ENCODE measurements at regions not wholly inside any gene's neighbourhood (a gene's known extent, or its start where the extent isn't known, plus 50 kb on each side); places are given as distances from the start of the nearest gene placed in this dataset.

- no peak overlapping the region for H3K4me2 ChIP-seq (ENCODE audit: low read depth, low read length, poor library complexity, severe bottlenecking)
- no peaks in the 10 kb centered on the region for H3K27me3 ChIP-seq (ENCODE audit: low read length)
- no peak overlapping the region for H3K9ac ChIP-seq (ENCODE audit: low read length)
- no peaks in the 10 kb centered on the region for H3K9me3 ChIP-seq (ENCODE audit: insufficient read depth, low read length)
- no peaks in the 10 kb centered on the region for H3F3A ChIP-seq (ENCODE audit: insufficient read depth)
- no peak overlapping the region for H3K27ac ChIP-seq (ENCODE audit: low read depth, low read length)
- no peaks in the 10 kb centered on the region for H4K20me1 ChIP-seq (ENCODE audit: low read depth, low read length)
- H2AFZ ChIP-seq (ENCODE audit: low read depth, low read length, severe bottlenecking) = no peak overlapping the region
- TF ChIP-seq CTCF (IDR thresholded peaks at IDR 0.05; ENCODE audit: insufficient read depth, low read length, poor library complexity, severe bottlenecking) (no peak), EZH2phosphoT487 (conservative IDR thresholded peaks at IDR 0.05; ENCODE audit: low read length) (no peak)
- H3K36me3 ChIP-seq (ENCODE audit: low read length) = no peaks in the 10 kb centered on the region
- no peak overlapping the region for H3K4me3 ChIP-seq (ENCODE audit: insufficient read depth, low read length, poor library complexity, severe bottlenecking)
- H3K9me2 ChIP-seq (replicated peaks; ENCODE audit: insufficient read depth, low read length) = no peaks in the 10 kb centered on the region
- H3K79me2 ChIP-seq (ENCODE audit: insufficient read depth, low read length) = no peaks in the 10 kb centered on the region
Observed at GRCh38 chr1:199512037-199512710, 515.3 kb upstream of the NR5A2 start.

- Histone ChIP-seq H4K20me1 (ENCODE audit: low read depth, low read length) (no peaks in the 10 kb centered on the region), H3K9me2 (replicated peaks; ENCODE audit: insufficient read depth, low read length) (no peaks in the 10 kb centered on the region), H3K4me3 (ENCODE audit: insufficient read depth, low read length, poor library complexity, severe bottlenecking) (no peak overlapping the region), H3K36me3 (ENCODE audit: low read length) (no peaks in the 10 kb centered on the region), H3K27me3 (ENCODE audit: low read length) (no peaks in the 10 kb centered on the region), H3K79me2 (ENCODE audit: insufficient read depth, low read length) (no peaks in the 10 kb centered on the region), H3K27ac (ENCODE audit: low read depth, low read length) (no peak overlapping the region), H3F3A (ENCODE audit: insufficient read depth) (no peaks in the 10 kb centered on the region), H3K4me2 (ENCODE audit: low read depth, low read length, poor library complexity, severe bottlenecking) (no peak overlapping the region), H3K9me3 (ENCODE audit: insufficient read depth, low read length) (no peaks in the 10 kb centered on the region), H3K9ac (ENCODE audit: low read length) (no peak overlapping the region), H2AFZ (ENCODE audit: low read depth, low read length, severe bottlenecking) (no peak overlapping the region)
- TF ChIP-seq EZH2phosphoT487 (conservative IDR thresholded peaks at IDR 0.05; ENCODE audit: low read length) (no peak), CTCF (IDR thresholded peaks at IDR 0.05; ENCODE audit: insufficient read depth, low read length, poor library complexity, severe bottlenecking) (no peak)
Observed at GRCh38 chr1:199515261-199515660, 512.2 kb upstream of the NR5A2 start.

GRCh38 chr1:199522338-199522737, 505.2 kb upstream of the NR5A2 start:
- Histone ChIP-seq H2AFZ (ENCODE audit: low read depth, low read length, severe bottlenecking) (no peak overlapping the region), H3K9me3 (ENCODE audit: insufficient read depth, low read length) (no peaks in the 10 kb centered on the region), H3F3A (ENCODE audit: insufficient read depth) (no peaks in the 10 kb centered on the region), H3K9me2 (replicated peaks; ENCODE audit: insufficient read depth, low read length) (no peaks in the 10 kb centered on the region), H3K9ac (ENCODE audit: low read length) (no peak overlapping the region), H3K4me2 (ENCODE audit: low read depth, low read length, poor library complexity, severe bottlenecking) (no peak overlapping the region), H3K27me3 (ENCODE audit: low read length) (no peaks in the 10 kb centered on the region), H3K4me3 (ENCODE audit: insufficient read depth, low read length, poor library complexity, severe bottlenecking) (no peak overlapping the region), H3K27ac (ENCODE audit: low read depth, low read length) (no peak overlapping the region), H4K20me1 (ENCODE audit: low read depth, low read length) (no peaks in the 10 kb centered on the region), H3K36me3 (ENCODE audit: low read length) (no peaks in the 10 kb centered on the region), H3K79me2 (ENCODE audit: insufficient read depth, low read length) (no peaks in the 10 kb centered on the region)
- no peak for TF ChIP-seq EZH2phosphoT487 (conservative IDR thresholded peaks at IDR 0.05; ENCODE audit: low read length)
- TF ChIP-seq CTCF (IDR thresholded peaks at IDR 0.05; ENCODE audit: insufficient read depth, low read length, poor library complexity, severe bottlenecking) = no peak
